HEK293 (cell line): ENCODE measurements at regions not wholly inside any gene's neighbourhood (a gene's known extent, or its start where the extent isn't known, plus 50 kb on each side); places are given as distances from the start of the nearest gene placed in this dataset.

Experiments
- CTCF ChIA-PET: fragments of 350-600 bp; formaldehyde crosslinking; extraction: SDS; loops from one replicate; lab custom pipeline; 2021; ENCODE audit warnings: antibody characterized with exemption; lab: Yijun Ruan, JAX
- POLR2A ChIA-PET: fragments of 300-600 bp; formaldehyde crosslinking; extraction: SDS; loops from one replicate; lab custom pipeline; 2020; ENCODE audit warnings: antibody characterized with exemption, inconsistent platforms; lab: Yijun Ruan, JAX
- H3K27ac ChIP-seq: fragments of 200-500 bp; sonication (Bioruptor generic); 2 replicates; pipeline ENCODE4 v1.5.1; 2014; ENCODE audit warnings: low read depth, low read length, control low read depth, inconsistent platforms; ENCODE audit errors: extremely low read depth
- H3K36me3 ChIP-seq, 2 experiments: fragments of 200-500 bp in 1 of 2; sonication (Bioruptor generic) in 1 of 2; 1 replicate in 1 of 2; 2 replicates in 1 of 2; pipeline ENCODE4 v1.5.1; 2014 to 2017; ENCODE audit warnings: inconsistent platforms in 2 of 2, low read length in 2 of 2; ENCODE audit not compliant: control insufficient read depth in 2 of 2, insufficient read depth in 1 of 2
- H3K4me1 ChIP-seq: fragments of 200-500 bp; sonication (Bioruptor generic); 2 replicates; pipeline ENCODE4 v1.5.1; 2014; ENCODE audit warnings: mild to moderate bottlenecking, low read length, inconsistent platforms; ENCODE audit not compliant: control insufficient read depth, insufficient read depth
- H3K4me3 ChIP-seq: 2 replicates; pipeline ENCODE4 v1.5.1; 2011; ENCODE audit warnings: low read depth, mild to moderate bottlenecking, control low read depth, low read length, moderate library complexity
- H3K9me3 ChIP-seq: fragments of 200-500 bp; sonication (Bioruptor generic); 2 replicates; pipeline ENCODE4 v1.5.1; 2014; ENCODE audit warnings: low read depth, low read length, inconsistent platforms; ENCODE audit not compliant: control insufficient read depth, insufficient read depth
- EGR2 ChIP-seq: fragments of 450-650 bp; formaldehyde crosslinking; IDR thresholded peaks from 2 replicates; pipeline ENCODE4 v1.5.1; 2016; ENCODE audit warnings: low read depth, missing biosample characterization, missing genetic modification characterization
- FEZF1 ChIP-seq: fragments of 450-650 bp; formaldehyde crosslinking; IDR thresholded peaks from 2 replicates; pipeline ENCODE4 v1.5.1; 2016; ENCODE audit warnings: missing biosample characterization, missing genetic modification characterization
- HIC1 ChIP-seq: fragments of 450-650 bp; formaldehyde crosslinking; IDR thresholded peaks from 2 replicates; pipeline ENCODE4 v1.5.1; 2016; ENCODE audit warnings: missing biosample characterization, missing genetic modification characterization
- KLF1 ChIP-seq: fragments of 450-650 bp; formaldehyde crosslinking; IDR thresholded peaks from 2 replicates; pipeline ENCODE4 v1.5.1; 2016; ENCODE audit warnings: missing biosample characterization, missing genetic modification characterization
- KLF7 ChIP-seq: fragments of 450-650 bp; formaldehyde crosslinking; IDR thresholded peaks from 2 replicates; pipeline ENCODE4 v1.5.1; 2016; ENCODE audit warnings: missing biosample characterization, missing genetic modification characterization, borderline replicate concordance
- KLF9 ChIP-seq: fragments of 450-650 bp; formaldehyde crosslinking; IDR thresholded peaks from 2 replicates; pipeline ENCODE4 v1.5.1; 2016; ENCODE audit warnings: missing biosample characterization, missing genetic modification characterization, low read depth
- SP2 ChIP-seq: fragments of 450-650 bp; formaldehyde crosslinking; IDR thresholded peaks from 2 replicates; pipeline ENCODE4 v1.5.1; 2016; ENCODE audit warnings: missing biosample characterization, missing genetic modification characterization
- ZBTB1 ChIP-seq: fragments of 450-650 bp; formaldehyde crosslinking; IDR thresholded peaks from 2 replicates; pipeline ENCODE4 v1.5.1; 2016; ENCODE audit warnings: missing biosample characterization, missing genetic modification characterization
- ZFP37 ChIP-seq: fragments of 450-650 bp; formaldehyde crosslinking; IDR thresholded peaks from 2 replicates; pipeline ENCODE4 v1.5.1; 2016; ENCODE audit warnings: missing biosample characterization, missing genetic modification characterization
- ZNF157 ChIP-seq: fragments of 450-650 bp; formaldehyde crosslinking; IDR thresholded peaks from 2 replicates; pipeline ENCODE4 v1.5.1; 2016; ENCODE audit warnings: missing biosample characterization, missing genetic modification characterization
- ZNF16 ChIP-seq: fragments of 450-650 bp; formaldehyde crosslinking; IDR thresholded peaks from 2 replicates; pipeline ENCODE4 v1.5.1; 2016; ENCODE audit warnings: low read depth, missing biosample characterization, missing genetic modification characterization
- ZNF169 ChIP-seq: fragments of 450-650 bp; formaldehyde crosslinking; IDR thresholded peaks from 2 replicates; pipeline ENCODE4 v1.5.1; 2016; ENCODE audit warnings: missing biosample characterization, missing genetic modification characterization
- ZNF221 ChIP-seq: fragments of 450-650 bp; formaldehyde crosslinking; IDR thresholded peaks from 2 replicates; pipeline ENCODE4 v1.5.1; 2017; ENCODE audit warnings: missing biosample characterization, missing genetic modification characterization, borderline replicate concordance
- ZNF292 ChIP-seq: fragments of 450-650 bp; formaldehyde crosslinking; IDR thresholded peaks from 2 replicates; pipeline ENCODE4 v1.5.1; 2016; ENCODE audit warnings: low read depth, missing biosample characterization, missing genetic modification characterization, borderline replicate concordance
- ZNF311 ChIP-seq: fragments of 450-650 bp; formaldehyde crosslinking; IDR thresholded peaks from 2 replicates; pipeline ENCODE4 v1.5.1; 2017; ENCODE audit warnings: missing biosample characterization, missing genetic modification characterization, borderline replicate concordance
- ZNF37A ChIP-seq: fragments of 450-650 bp; IDR thresholded peaks from 2 replicates; pipeline ENCODE4 v1.5.1; 2018; ENCODE audit warnings: missing biosample characterization, missing genetic modification characterization
- ZNF404 ChIP-seq: fragments of 450-650 bp; formaldehyde crosslinking; IDR thresholded peaks from 2 replicates; pipeline ENCODE4 v1.5.1; 2017; ENCODE audit warnings: missing biosample characterization, missing genetic modification characterization
- ZNF560 ChIP-seq: fragments of 450-650 bp; formaldehyde crosslinking; IDR thresholded peaks from 2 replicates; pipeline ENCODE4 v1.5.1; 2017; ENCODE audit warnings: missing biosample characterization, missing genetic modification characterization, borderline replicate concordance
- ZNF596 ChIP-seq: fragments of 450-650 bp; IDR thresholded peaks from 2 replicates; pipeline ENCODE4 v1.5.0; 2018; ENCODE audit warnings: missing biosample characterization, mild to moderate bottlenecking, missing genetic modification characterization, moderate library complexity
- ZNF610 ChIP-seq: fragments of 450-650 bp; formaldehyde crosslinking; IDR thresholded peaks from 2 replicates; pipeline ENCODE4 v1.5.1; 2016; ENCODE audit warnings: missing biosample characterization, missing genetic modification characterization, borderline replicate concordance
- ZNF639 ChIP-seq: fragments of 450-650 bp; formaldehyde crosslinking; IDR thresholded peaks from 2 replicates; pipeline ENCODE4 v1.5.1; 2016; ENCODE audit warnings: missing biosample characterization, missing genetic modification characterization
- ZNF677 ChIP-seq: fragments of 450-650 bp; IDR thresholded peaks from 2 replicates; pipeline ENCODE4 v1.5.0; 2018; ENCODE audit warnings: missing biosample characterization, mild to moderate bottlenecking, missing genetic modification characterization, moderate library complexity
- ZNF776 ChIP-seq: fragments of 450-650 bp; formaldehyde crosslinking; IDR thresholded peaks from 2 replicates; pipeline ENCODE4 v1.5.0; 2017; ENCODE audit warnings: missing biosample characterization, missing genetic modification characterization, borderline replicate concordance
- ZSCAN30 ChIP-seq: fragments of 450-650 bp; IDR thresholded peaks from 2 replicates; pipeline ENCODE4 v1.5.1; 2018; ENCODE audit warnings: missing biosample characterization, mild to moderate bottlenecking, missing genetic modification characterization, moderate library complexity
- TF ChIP-seq, protein P1 (sequence below): fragments of 450-650 bp; formaldehyde crosslinking; IDR thresholded peaks from 2 replicates; pipeline ENCODE4 v1.5.1; 2016; ENCODE audit warnings: missing biosample characterization, missing genetic modification characterization
- TF ChIP-seq, protein P2 (sequence below): fragments of 450-650 bp; formaldehyde crosslinking; IDR thresholded peaks from 2 replicates; pipeline ENCODE4 v1.5.1; 2016; ENCODE audit warnings: missing biosample characterization, missing genetic modification characterization, low read depth
- TF ChIP-seq, protein P3 (sequence below): fragments of 450-650 bp; formaldehyde crosslinking; optimal IDR thresholded peaks from 2 replicates; pipeline ENCODE3; 2016; ENCODE audit warnings: missing biosample characterization, mild to moderate bottlenecking, missing genetic modification characterization

DNA sequence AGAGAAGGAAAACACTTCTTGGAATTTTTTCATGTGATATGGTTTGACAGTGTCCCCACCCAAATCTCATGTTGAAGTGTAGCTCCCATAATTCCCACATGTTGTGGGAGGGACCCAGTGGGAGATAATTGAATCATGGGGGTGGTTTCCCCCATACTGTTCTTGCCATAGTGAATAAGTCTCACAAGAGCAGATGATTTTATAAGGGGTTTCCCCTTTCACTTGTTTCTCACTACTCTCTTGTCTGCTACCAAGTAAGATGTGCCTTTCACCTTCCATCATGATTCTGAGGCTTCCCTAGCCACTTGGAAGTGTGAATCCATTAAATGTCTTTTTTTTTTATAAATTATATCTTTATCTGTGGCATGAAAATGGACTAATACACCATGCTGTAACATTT, 250.7 kb downstream of the LPIN1 start:
- H3K4me1 ChIP-seq: no peaks in the 10 kb centered on the region
- no peak overlapping the region for H3K4me3 ChIP-seq
- ChIA-PET POLR2A (no interaction called here), CTCF (no interaction called here)
- TF ChIP-seq ZNF292 (no peak), ZNF221 (tag by site-specific recombination) (no peak), KLF9 (tag by site-specific recombination) (no peak), KLF7 (tag by site-specific recombination) (no peak), ZNF677 (tag by site-specific recombination) (no peak), ZNF560 (tag by site-specific recombination) (no peak), ZFP37 (no peak)
- TF ChIP-seq, protein P1, sequence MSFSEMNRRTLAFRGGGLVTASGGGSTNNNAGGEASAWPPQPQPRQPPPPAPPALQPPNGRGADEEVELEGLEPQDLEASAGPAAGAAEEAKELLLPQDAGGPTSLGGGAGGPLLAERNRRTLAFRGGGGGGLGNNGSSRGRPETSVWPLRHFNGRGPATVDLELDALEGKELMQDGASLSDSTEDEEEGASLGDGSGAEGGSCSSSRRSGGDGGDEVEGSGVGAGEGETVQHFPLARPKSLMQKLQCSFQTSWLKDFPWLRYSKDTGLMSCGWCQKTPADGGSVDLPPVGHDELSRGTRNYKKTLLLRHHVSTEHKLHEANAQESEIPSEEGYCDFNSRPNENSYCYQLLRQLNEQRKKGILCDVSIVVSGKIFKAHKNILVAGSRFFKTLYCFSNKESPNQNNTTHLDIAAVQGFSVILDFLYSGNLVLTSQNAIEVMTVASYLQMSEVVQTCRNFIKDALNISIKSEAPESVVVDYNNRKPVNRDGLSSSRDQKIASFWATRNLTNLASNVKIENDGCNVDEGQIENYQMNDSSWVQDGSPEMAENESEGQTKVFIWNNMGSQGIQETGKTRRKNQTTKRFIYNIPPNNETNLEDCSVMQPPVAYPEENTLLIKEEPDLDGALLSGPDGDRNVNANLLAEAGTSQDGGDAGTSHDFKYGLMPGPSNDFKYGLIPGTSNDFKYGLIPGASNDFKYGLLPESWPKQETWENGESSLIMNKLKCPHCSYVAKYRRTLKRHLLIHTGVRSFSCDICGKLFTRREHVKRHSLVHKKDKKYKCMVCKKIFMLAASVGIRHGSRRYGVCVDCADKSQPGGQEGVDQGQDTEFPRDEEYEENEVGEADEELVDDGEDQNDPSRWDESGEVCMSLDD (tag by site-specific recombination): no peak
- TF ChIP-seq, protein P2, sequence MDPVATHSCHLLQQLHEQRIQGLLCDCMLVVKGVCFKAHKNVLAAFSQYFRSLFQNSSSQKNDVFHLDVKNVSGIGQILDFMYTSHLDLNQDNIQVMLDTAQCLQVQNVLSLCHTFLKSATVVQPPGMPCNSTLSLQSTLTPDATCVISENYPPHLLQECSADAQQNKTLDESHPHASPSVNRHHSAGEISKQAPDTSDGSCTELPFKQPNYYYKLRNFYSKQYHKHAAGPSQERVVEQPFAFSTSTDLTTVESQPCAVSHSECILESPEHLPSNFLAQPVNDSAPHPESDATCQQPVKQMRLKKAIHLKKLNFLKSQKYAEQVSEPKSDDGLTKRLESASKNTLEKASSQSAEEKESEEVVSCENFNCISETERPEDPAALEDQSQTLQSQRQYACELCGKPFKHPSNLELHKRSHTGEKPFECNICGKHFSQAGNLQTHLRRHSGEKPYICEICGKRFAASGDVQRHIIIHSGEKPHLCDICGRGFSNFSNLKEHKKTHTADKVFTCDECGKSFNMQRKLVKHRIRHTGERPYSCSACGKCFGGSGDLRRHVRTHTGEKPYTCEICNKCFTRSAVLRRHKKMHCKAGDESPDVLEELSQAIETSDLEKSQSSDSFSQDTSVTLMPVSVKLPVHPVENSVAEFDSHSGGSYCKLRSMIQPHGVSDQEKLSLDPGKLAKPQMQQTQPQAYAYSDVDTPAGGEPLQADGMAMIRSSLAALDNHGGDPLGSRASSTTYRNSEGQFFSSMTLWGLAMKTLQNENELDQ (tag by site-specific recombination): no peak
- no peaks in the 10 kb centered on the region for H3K9me3 ChIP-seq
- no peak overlapping the region for H3K27ac ChIP-seq
- H3K36me3 ChIP-seq: no peaks in the 10 kb centered on the region

- no peak overlapping the region for H3K4me3 ChIP-seq
- ChIA-PET POLR2A (no interaction called here), CTCF (no interaction called here)
- H3K36me3 ChIP-seq: no peaks in the 10 kb centered on the region
- no peaks in the 10 kb centered on the region for H3K9me3 ChIP-seq
- no peak overlapping the region for H3K27ac ChIP-seq
- no peaks in the 10 kb centered on the region for H3K4me1 ChIP-seq
- TF ChIP-seq, protein P3, sequence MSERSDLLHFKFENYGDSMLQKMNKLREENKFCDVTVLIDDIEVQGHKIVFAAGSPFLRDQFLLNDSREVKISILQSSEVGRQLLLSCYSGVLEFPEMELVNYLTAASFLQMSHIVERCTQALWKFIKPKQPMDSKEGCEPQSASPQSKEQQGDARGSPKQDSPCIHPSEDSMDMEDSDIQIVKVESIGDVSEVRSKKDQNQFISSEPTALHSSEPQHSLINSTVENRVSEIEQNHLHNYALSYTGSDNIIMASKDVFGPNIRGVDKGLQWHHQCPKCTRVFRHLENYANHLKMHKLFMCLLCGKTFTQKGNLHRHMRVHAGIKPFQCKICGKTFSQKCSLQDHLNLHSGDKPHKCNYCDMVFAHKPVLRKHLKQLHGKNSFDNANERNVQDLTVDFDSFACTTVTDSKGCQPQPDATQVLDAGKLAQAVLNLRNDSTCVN (tag by site-specific recombination): no peak
- TF ChIP-seq ZNF169 (tag by site-specific recombination): no peak
- no peak for TF ChIP-seq ZSCAN30 (tag by site-specific recombination)
- no peak for TF ChIP-seq SP2
- no peak for TF ChIP-seq ZNF311 (tag by site-specific recombination)
- TF ChIP-seq ZNF157 (tag by site-specific recombination): no peak
- no peak for TF ChIP-seq ZNF16 (tag by site-specific recombination)
- no peak for TF ChIP-seq EGR2
- no peak for TF ChIP-seq KLF1 (tag by site-specific recombination)
- no peak for TF ChIP-seq ZNF596
- no peak for TF ChIP-seq ZNF776 (tag by site-specific recombination)
- no peak for TF ChIP-seq ZNF610 (tag by site-specific recombination)
- no peak for TF ChIP-seq ZBTB1 (tag by site-specific recombination)
- no peak for TF ChIP-seq ZNF404 (tag by site-specific recombination)
- TF ChIP-seq HIC1 (tag by site-specific recombination): no peak
- TF ChIP-seq FEZF1: no peak
- no peak for TF ChIP-seq ZNF37A (tag by site-specific recombination)
- TF ChIP-seq ZNF639 (tag by site-specific recombination): no peak
Observed at GRCh38 chr2:11998218-11998617, 251.8 kb downstream of the LPIN1 start.
